GM19468 (cell line): ENCODE measurements at regions not wholly inside any gene's neighbourhood (a gene's known extent, or its start where the extent isn't known, plus 50 kb on each side); places are given as distances from the start of the nearest gene placed in this dataset.

Source experiments
- ATAC-seq: cut with Tn5 transposase; IDR thresholded peaks from one replicate; pipeline ENCODE4 v1.9.1; 2021; ENCODE audit warnings: mild to moderate bottlenecking, moderate library complexity, moderate number of reproducible peaks; ENCODE audit not compliant: unreplicated experiment; ENCODE audit errors: extremely low read depth

DNA sequence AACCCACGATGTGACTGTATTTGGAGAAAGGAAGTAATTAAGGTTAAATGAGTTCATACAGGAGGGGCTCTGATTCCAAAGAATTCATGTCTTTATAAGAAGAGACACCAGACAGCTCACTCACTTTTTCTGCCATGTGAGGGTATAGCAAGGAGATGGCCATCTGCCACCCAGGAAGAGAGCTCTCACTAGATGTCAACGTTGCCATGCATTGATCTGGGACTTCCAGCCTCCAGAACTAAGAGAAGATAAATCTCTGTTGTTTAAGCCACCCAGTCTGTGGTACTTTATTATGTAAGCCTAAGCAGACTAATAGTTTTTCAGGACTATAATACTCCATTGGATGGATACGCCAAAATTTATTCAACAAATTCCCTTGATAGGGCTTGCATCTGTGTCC, 89.8 kb upstream of the RAD23B start:
- ATAC-seq: no peak

DNA sequence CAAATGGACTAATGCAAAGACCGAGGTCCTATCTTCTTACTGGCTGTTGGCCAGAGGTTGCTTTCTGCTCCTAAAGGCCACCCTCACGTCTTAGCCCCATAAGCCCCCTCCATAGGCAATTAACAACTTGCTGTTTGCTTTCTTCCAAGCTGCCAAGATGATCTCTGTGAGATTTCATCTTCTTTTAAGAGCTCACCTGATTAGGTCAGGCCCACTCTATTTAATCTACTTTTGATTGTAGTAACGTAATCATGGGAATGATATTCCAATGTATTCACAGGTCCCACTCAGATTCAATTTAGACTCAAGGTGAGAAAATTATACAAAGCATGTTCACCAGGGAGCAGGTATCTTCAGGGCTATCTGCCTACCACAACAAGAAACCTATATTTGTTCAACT, 84.4 kb upstream of the RAD23B start:
- ATAC-seq: no peak

DNA sequence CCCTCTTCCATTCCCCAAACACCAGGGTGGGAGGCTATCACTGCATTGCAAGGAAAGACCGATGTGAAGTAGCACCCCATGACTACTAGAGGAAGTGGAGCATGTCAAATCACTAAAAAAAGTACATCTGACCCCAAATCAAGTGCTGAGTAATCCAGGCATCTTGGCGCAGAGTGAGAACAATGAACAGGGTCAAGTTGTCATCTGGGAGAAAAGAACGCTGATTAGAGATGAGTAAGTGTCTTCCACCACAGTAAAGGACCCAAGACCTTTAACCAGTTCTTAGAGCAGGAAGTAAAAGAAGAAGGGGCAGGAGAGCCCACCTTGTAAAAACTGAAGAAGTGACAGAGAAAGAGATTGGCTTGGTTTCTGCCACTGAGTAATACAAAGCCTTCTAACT, 75.0 kb upstream of the RAD23B start:
- ATAC-seq: no peak

DNA sequence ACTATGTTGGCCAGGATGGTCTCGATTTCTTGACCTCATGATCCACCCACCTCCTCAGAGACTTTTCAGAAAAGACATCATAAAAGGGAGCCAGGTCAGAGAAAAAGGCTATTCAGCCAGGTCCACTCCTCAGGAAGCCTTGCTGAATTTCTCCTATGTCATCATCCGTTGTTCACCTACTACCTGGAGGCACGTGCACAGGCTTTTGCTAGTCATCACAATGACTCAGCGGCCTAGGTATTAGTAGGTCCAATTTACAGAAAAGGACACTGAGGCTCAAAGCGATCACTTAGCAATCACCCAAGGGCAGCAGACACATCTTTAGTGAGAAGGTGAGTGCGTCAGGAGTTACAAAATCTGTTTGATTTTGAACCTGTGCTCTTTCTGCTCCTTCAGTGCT, 72.3 kb upstream of the RAD23B start:
- ATAC-seq: no peak

DNA sequence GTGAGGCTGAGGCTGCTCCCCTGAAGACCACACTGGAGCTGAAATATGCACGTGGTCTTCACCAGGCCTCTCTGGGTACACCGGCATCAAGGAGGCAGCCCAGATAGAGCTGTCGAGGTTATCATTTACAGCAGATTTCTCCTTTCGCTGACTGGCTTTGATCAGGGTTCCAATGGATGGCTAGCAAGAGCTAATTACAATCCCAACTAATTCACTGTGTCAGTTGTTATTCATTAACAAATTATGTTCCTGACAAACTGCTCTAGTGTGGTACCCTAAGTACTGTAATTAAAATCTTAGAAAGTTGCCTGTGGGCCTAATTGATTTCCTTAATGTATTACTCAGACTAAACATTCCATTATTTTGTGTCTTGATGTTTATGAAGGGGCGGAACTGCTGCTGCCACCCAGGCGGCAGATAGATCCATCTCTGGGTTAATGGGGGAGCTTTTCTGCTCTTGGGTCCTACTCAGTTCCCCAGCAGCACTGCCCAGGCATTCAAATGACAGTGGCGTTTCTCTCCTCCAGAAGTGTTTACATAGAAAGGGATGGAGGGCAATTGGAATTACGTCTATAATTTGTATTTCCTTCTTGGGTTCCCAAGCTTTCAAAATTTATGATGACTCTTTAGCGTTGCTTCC, 71.7 kb upstream of the RAD23B start:
- no peak for ATAC-seq

DNA sequence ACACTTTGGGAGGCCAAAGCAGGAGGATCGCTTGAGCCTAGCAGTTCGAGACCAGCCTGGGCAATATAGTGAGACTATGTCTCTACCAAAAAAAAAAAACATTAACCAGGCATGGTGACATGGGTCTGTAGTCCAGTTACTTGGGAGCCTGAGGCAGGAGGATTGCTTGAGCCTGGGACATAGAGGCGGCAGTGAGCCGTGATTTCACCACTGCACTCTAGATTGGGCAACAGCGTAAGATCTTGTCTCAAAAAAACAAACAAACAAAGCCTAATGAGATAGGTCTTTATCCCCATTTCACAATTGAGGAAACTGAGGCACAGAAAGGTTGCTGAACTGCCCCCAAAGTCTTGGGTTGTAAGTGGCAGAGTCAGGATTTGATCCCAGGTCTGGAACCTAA, 70.5 kb upstream of the RAD23B start:
- ATAC-seq: no peak

DNA sequence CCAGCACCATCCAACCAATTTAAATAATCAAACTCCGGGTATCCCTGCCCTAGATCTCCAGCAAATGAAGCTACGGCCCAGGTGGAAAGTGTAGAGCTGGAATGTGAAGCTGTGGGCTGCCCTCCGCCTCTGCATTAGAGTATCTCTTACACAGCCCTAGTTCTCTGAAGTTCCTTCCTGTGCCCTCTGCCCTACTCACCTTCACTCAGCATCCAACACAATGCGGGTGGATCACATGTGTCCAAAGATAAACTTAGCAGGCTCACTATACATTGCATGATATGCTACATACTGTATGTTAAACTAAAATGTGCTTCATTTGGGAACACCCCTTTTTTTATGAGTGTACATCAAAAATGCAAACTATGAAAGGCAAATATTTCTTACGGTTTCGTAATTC, 70.0 kb upstream of the RAD23B start:
- no peak for ATAC-seq

DNA sequence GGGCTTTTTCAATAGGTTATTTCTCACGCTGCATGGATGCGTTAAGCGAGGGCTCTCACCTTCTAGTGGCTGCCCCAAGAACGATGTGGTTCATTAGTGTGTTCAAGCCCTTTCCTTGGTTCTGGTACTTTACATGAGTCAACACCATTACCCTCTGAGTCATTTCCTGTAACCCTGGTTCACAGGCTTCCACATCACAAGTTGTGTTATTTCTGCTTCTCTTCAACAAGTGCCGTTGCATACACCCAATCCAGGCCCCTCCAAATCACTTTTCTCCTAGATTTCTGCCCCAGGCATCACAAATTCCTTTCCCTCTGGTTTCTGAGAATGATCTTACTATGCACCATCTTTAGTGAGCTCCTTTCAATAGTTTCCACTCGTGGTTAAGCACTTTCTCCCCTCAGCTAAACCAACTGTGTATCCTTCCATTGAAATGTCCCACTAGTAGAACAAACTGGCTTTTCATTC, 69.5 kb upstream of the RAD23B start:
- peak; percentile 75 for ATAC-seq

DNA sequence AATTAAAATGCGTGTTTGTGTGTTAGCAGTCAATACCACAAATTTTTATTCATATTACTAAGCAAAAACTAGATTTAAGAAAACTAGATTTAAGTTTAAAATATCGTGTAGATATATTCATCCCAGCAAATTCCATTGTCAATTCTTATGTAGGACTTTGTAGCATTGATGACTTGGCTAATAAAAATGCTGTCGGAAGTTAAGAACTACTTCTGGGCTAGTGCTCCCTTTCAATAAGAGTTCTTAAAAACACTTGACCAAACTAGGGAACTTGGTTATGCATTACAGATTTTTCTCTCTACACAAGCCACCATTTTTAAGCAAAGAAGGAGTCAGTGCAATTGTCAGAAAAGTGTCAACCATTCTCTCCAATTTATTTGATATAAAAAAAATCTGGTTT, 68.7 kb upstream of the RAD23B start:
- no peak for ATAC-seq

DNA sequence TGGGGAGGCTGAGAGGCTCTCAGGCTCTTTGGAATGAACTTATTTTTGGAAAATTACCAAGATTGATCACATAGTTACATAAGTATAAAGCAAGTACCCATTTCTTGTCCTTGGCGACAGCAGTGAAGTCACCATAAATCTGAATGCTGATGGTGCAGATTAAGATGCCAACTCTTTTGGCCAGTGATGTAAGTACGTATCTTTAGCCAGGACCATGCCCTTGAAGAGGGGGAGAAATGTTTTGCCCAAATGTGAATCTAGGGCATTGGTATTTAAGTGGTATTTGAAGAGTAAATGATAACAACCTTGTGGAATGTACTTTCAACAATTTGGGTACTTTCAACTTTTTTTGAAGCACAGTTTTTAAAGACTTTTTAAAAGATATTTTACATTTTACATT, 68.2 kb upstream of the RAD23B start:
- no peak for ATAC-seq

DNA sequence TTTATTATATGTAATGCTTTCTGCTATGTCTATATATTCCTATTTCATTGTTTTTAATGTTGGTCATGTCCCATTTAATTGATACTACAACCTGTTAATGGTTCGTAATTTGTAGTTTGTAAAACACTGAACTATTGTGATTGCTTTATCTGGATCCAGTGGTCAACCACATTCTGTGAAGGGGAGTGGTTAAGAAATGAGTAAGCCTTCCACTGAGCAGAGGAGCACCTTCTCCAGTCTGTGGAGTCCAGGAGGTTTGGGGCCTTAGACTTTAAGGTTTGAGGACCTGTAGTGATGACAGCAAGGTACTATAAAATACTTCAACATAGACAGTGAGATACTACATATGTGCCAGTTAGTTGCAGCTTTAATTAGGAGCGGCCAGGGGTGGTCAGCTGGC, 67.7 kb upstream of the RAD23B start:
- ATAC-seq: no peak

DNA sequence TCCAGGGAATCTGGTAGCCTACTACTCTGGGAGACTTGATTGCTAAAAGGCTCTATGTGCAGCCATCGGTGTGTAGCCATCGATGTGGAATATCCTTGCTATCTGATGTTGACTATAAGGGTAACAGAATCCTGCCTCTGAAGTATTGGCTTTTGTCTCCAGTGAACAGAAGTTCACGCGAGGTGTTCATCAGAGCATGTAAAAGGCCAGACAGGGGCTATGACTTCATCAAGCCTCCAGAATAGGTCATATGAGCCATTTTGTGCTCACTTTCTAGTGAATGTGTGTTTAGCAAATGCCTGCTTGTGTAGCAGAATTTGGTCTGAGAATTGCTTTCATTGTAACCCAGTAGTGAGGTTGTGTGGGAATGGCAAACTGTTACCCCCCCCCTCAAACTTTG, 66.8 kb upstream of the RAD23B start:
- ATAC-seq: no peak

DNA sequence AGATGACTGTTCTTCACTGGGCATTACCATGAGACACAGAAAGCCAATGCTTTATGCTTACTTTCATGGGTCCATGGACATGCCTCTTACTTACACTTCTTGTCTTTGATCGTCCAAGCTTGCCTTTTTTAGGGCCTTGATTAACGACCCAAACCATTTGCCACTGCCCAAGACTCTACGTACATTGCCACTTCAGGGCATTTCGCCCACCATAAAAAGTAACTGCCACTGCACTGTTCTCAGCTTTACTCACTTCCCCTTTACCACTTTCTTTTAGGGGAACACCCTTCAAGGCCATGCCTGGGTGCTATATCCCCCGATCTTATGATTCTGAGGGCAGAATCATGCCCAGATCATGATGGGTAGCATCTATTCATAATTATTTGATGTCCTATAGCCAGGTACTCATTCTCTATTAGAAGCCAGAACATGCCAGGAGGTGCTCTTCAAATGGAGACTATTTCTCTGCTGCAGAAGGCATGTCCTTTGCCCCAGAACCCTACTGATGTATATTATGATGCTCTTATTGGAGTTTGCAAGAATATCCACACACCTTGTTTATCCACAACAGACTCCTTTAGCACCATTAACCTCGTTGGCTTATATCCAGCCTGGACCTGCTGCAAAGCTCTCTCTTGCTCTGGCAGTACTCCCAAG, 64.1 kb upstream of the RAD23B start:
- peak; percentile 38 for ATAC-seq

DNA sequence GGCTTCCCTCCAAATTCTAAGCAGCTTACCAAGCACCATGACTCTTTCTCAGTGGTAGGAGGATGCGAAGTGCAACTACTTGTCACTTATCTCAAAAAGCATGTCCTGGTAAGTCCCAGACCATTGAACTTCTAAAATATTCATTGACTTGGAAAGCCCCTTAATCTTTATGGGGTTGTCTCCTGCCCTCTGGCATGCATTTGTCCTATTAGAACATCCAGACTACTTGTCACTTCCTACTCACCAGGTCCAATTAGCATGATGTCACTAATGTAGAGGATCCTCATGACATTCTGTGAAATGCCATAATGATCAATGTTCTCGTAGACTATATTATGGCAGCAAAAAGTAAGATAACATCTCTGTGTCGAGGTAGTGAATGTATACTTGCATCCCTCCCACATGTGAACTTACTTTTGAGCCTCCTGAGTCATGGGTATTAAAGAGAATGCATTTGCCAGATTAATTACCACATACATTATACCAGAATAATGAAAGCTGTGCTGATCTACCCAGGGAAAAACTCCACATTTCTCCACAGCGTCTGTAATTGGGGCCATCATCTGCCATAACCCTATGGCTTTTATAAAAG, 63.5 kb upstream of the RAD23B start:
- ATAC-seq: no peak

DNA sequence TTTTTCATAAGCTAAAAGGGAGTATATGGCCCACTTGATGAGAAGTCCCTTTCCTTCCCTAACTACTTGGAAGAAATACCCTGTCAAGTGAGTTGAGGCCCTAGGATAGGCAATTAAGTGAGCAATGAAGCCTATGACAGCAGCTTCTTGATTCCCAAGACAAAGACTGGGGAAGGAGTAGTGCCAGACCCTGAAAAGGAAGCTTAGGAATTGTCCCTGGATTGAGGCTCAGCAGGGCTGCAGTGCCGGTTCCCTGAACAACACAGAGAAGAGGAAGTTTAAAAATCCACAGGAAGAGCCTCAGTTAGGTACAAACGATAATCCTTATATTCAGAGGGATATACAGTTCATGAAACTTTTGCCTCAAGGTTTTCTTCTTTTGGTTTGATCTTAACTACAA, 61.8 kb upstream of the RAD23B start:
- no peak for ATAC-seq

DNA sequence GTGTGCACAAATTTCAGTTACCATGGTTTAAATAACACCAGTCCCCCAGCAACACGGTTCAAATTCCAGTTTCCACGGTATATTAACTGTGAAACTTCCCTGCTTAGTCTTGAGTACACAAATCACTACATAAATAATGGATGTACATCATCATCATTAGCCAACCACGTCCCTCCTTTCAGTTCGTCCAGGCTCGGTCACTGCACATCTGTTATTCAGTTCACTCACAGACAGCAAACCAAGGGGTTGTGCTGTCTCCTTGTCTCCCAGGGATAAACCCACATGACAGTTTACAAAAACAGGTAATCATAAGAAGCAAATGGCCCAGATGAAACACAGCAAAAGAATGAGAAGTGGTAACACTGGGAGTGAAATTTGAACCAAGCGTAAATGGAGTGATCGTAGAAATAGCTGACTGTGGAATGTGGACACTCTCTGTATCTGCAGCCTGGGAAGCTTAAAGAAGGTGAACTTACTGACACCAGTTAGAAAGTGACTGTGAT, 61.0 kb upstream of the RAD23B start:
- no peak for ATAC-seq

DNA sequence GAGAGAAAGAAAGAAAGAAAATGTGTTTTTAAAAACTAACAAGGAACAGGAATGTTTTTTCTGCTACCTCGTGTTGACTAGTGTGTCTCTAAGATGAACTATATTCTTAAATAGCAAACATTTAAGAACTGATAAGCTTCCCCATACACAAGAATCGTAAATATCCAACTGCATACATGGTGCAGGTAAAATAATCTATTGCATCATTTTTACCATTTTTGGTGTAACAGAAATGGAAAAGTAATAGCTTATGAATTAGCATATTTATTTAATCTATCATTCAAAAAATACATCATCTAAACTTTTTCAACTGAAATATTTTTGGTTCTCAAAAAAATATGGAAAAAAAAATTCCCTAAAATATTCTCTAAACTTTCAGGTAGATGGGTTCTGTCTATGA, 59.7 kb upstream of the RAD23B start:
- no peak for ATAC-seq

DNA sequence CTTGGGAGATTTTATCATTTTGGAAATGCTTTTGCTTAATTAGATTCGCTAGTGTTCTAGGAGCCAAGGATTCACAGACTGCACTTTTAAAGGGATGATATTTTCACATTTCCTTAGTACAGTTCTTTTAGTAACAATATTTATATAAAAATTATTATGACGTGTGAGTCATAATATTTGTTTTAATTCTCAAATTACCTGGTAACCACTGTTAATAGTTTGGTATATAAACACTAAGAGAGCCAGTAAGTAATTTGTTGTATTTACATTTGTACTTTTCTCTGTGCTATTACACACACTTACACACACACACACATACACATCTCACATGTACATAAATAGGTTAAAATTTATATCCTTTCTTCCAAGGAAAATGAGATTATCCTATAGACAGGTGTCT, 58.8 kb upstream of the RAD23B start:
- ATAC-seq: no peak

DNA sequence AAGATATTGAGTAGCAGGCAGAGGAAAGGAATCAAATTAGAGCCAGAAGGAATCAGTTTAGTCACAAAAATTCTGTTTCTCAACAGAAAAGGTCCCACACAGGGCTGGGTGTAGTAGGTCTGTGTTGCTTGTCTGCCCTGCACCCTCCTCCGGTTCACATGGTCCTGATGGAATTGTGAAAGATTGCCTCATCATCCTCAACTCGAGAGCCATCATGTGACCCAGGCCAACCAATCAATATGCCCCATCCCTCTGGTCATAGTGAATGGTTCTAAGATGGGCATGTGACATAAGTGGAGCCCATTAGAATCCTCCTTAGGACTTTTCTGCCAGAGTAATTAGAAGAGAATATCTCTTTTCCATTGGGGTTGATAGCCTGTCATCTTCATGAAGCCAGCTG, 56.7 kb upstream of the RAD23B start:
- no peak for ATAC-seq

DNA sequence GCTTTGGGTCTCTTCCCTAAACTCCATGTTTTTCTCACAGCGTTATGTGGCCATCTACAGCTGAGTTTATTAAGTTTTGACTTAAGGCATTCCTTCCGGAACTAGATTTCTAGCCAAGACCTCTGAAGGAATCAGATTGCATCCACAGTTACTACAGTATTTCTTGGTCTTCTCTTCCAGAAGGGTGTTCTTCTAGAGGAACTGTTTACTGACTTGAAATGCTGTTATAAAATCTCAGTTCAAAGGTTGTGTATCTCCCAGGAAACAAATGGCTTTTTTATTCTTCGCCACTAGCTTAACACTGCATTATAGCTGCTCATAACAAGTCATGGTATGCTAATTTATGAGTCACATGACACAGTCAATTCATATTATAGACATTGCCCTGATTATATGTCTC, 55.3 kb upstream of the RAD23B start:
- ATAC-seq: no peak

DNA sequence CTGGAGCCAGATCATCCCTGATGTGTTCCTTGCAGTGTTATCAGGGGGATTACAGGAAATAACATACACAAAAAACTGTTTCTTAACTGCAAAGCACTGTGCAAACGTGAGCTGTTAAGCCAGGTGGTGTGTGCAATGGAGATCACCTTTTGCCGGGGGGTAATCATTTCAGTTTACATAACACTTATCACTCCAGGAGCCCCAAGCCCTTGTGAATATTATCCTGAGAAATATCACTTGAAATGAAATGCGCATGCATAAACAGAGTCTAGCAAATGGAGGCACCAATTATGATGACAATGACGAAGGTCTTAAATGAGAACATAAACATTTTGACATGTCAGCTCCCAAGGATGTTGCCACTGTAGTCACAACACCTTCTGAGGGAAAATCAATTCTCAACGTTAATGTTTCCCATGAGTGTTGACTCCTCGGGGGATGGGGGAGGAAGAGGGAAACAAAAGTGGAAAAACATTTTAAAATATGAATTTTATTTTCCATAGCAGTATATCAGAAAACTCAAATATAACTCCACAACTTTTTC, 54.5 kb upstream of the RAD23B start:
- no peak for ATAC-seq
